Activated CD8-positive, alpha-beta T cell treated with anti-CD3 and anti-CD28 coated beads for 36 hours (primary cell): ENCODE measurements at regions not wholly inside any gene's neighbourhood (a gene's known extent, or its start where the extent isn't known, plus 50 kb on each side); places are given as distances from the start of the nearest gene placed in this dataset.

ENCODE experiments used
- ATAC-seq: fragments of 200-7000 bp; cut with Tn5 transposase; one replicate; pipeline ENCODE4 v1.10.0; 2021; ENCODE audit warnings: mild to moderate bottlenecking, moderate library complexity
- CTCF ChIA-PET: fragments of 350-600 bp; sonication (Branson Sonifier 250); formaldehyde crosslinking; loops from one replicate; lab custom pipeline; 2021; ENCODE audit warnings: antibody characterized with exemption; lab: Charles Lee
- POLR2A ChIA-PET: fragments of 350-600 bp; sonication (Branson Sonifier 250); formaldehyde crosslinking; loops from one replicate; lab custom pipeline; 2021; ENCODE audit warnings: antibody characterized with exemption; lab: Charles Lee
- DNase-seq: peaks from one replicate; pipeline ENCODE4 v3.0.0-alpha.2; 2020
- H3K27ac Mint-ChIP-seq: one replicate; pipeline ENCODE4 v1.8.0; 2021; ENCODE audit warnings: mild to moderate bottlenecking, mixed read lengths
- H3K27me3 Mint-ChIP-seq: one replicate; pipeline ENCODE4 v1.8.0; 2021; ENCODE audit warnings: mixed read lengths
- H3K36me3 Mint-ChIP-seq: one replicate; pipeline ENCODE4 v1.8.0; 2021; ENCODE audit warnings: low read depth, mixed read lengths
- H3K4me1 Mint-ChIP-seq: one replicate; pipeline ENCODE4 v1.8.0; 2021; ENCODE audit warnings: low read depth, mixed read lengths
- H3K4me3 Mint-ChIP-seq: one replicate; pipeline ENCODE4 v1.8.0; 2021; ENCODE audit warnings: mild to moderate bottlenecking, moderate library complexity, mixed read lengths
- H3K9me3 Mint-ChIP-seq: one replicate; pipeline ENCODE4 v1.8.0; 2021; ENCODE audit warnings: mixed read lengths
- CTCF ChIP-seq: fragments of 200-600 bp; IDR thresholded peaks from one replicate; pipeline ENCODE4 v1.8.0; 2022; ENCODE audit warnings: antibody characterized with exemption, mild to moderate bottlenecking
- intact Hi-C: fragments of 100-400 bp; cut with micrococcal nuclease; formaldehyde crosslinking; loops from one replicate; pipeline ENCODE4 v1.10.0; 2022

GRCh38 chr6:81984599-81984998 lies 232.1 kb upstream of the TENT5A start:
- no peak for TF ChIP-seq CTCF
- ChIA-PET CTCF (interaction anchor here (0.7 kb wide), 1 partner anchor 8 kb away, joined by 3 read pairs; no protein-coding TSS in a partner anchor), POLR2A (no interaction called here)
- Mint-ChIP-seq H3K27ac (no peak overlapping the region), H3K4me3 (no peak overlapping the region), H3K36me3 (no peaks in the 10 kb centered on the region), H3K4me1 (no peaks in the 10 kb centered on the region), H3K27me3 (peaks cover 2% of the 10 kb centered on the region), H3K9me3 (peaks cover 7% of the 10 kb centered on the region)
- DNase-seq = no peak
- intact Hi-C loops = no loop called here
- ATAC-seq = no peak

GRCh38 chr6:81981812-81982211 lies 229.3 kb upstream of the TENT5A start:
- ChIA-PET POLR2A (no interaction called here), CTCF (no interaction called here)
- H3K36me3 Mint-ChIP-seq = no peaks in the 10 kb centered on the region
- no peaks in the 10 kb centered on the region for H3K4me1 Mint-ChIP-seq
- ATAC-seq = no peak
- H3K9me3 Mint-ChIP-seq = peaks cover 7% of the 10 kb centered on the region
- peaks cover 2% of the 10 kb centered on the region for H3K27me3 Mint-ChIP-seq
- no peak for TF ChIP-seq CTCF
- intact Hi-C loops = no loop called here
- H3K27ac Mint-ChIP-seq = no peak overlapping the region
- H3K4me3 Mint-ChIP-seq = no peak overlapping the region
- no peak for DNase-seq

- Mint-ChIP-seq H3K9me3 (peaks cover 10% of the 10 kb centered on the region), H3K27me3 (no peaks in the 10 kb centered on the region), H3K4me3 (no peak overlapping the region), H3K4me1 (no peaks in the 10 kb centered on the region), H3K27ac (no peak overlapping the region), H3K36me3 (no peaks in the 10 kb centered on the region)
- CTCF ChIA-PET = no interaction called here
- no peak for TF ChIP-seq CTCF
- POLR2A ChIA-PET = no interaction called here
- intact Hi-C loops = no loop called here
- no peak for DNase-seq
- ATAC-seq = no peak
Measured at GRCh38 chr6:81979767-81980166, 227.3 kb upstream of the TENT5A start.

- no peak overlapping the region for H3K27ac Mint-ChIP-seq
- no peaks in the 10 kb centered on the region for H3K4me1 Mint-ChIP-seq
- no peak for ATAC-seq
- peaks cover 10% of the 10 kb centered on the region for H3K9me3 Mint-ChIP-seq
- ChIA-PET POLR2A (no interaction called here), CTCF (no interaction called here)
- no peaks in the 10 kb centered on the region for H3K27me3 Mint-ChIP-seq
- no peak for DNase-seq
- H3K36me3 Mint-ChIP-seq = no peaks in the 10 kb centered on the region
- intact Hi-C loops = no loop called here
- no peak overlapping the region for H3K4me3 Mint-ChIP-seq
- TF ChIP-seq CTCF = no peak
Measured at GRCh38 chr6:81979329-81979728, 226.8 kb upstream of the TENT5A start.

GRCh38 chr6:81978230-81978629 lies 225.7 kb upstream of the TENT5A start:
- no peak overlapping the region for H3K4me3 Mint-ChIP-seq
- no peak for ATAC-seq
- no peak overlapping the region for H3K27ac Mint-ChIP-seq
- H3K9me3 Mint-ChIP-seq = peaks cover 11% of the 10 kb centered on the region
- ChIA-PET CTCF (no interaction called here), POLR2A (interaction anchor here (0.5 kb wide), 1 partner anchor 321 kb away, joined by 3 read pairs; no protein-coding TSS in a partner anchor)
- no peak for TF ChIP-seq CTCF
- no peaks in the 10 kb centered on the region for H3K4me1 Mint-ChIP-seq
- intact Hi-C loops = no loop called here
- H3K36me3 Mint-ChIP-seq = no peaks in the 10 kb centered on the region
- no peak for DNase-seq
- no peaks in the 10 kb centered on the region for H3K27me3 Mint-ChIP-seq
